Keratinocyte (primary cell): ENCODE measurements at regions not wholly inside any gene's neighbourhood (a gene's known extent, or its start where the extent isn't known, plus 50 kb on each side); places are given as distances from the start of the nearest gene placed in this dataset.
A peak's percentile ranks its signal among the peaks of the same experiment; 100 is the strongest.

ENCODE experiments used
- DNase-seq: peaks from one replicate; pipeline ENCODE4 v3.0.0-alpha.2; 2011; ENCODE audit warnings: low read depth, missing footprints, low spot score
- FAIRE-seq: peaks from 2 replicates; lab custom pipeline; 2011; peaks lifted over from hg19 to GRCh38; lab: Jason Lieb, UNC
- H2AFZ ChIP-seq: 2 replicates; pipeline ENCODE4 v1.6.0; 2012; ENCODE audit warnings: low read length, control low read depth, inconsistent platforms; ENCODE audit not compliant: control insufficient read depth
- H3K27ac ChIP-seq: 2 replicates; pipeline ENCODE4 v1.5.1; 2011; ENCODE audit warnings: low read length; ENCODE audit not compliant: control insufficient read depth, insufficient read depth
- H3K27me3 ChIP-seq: 3 replicates; pipeline ENCODE4 v1.6.0; 2011; ENCODE audit warnings: low read length; ENCODE audit not compliant: control insufficient read depth, insufficient read depth; ENCODE audit errors: extremely low read depth
- H3K36me3 ChIP-seq, 2 experiments: 2 replicates in 1 of 2; 3 replicates in 1 of 2; pipeline ENCODE4 v1.5.1; 2011; ENCODE audit warnings: low read length in 2 of 2, mild to moderate bottlenecking in 1 of 2; ENCODE audit not compliant: control insufficient read depth in 2 of 2, insufficient read depth in 2 of 2; ENCODE audit errors: extremely low read depth in 1 of 2
- H3K4me1 ChIP-seq: 3 replicates; pipeline ENCODE4 v1.5.1; 2011; ENCODE audit warnings: low read length; ENCODE audit not compliant: control insufficient read depth, insufficient read depth; ENCODE audit errors: extremely low read depth
- H3K4me2 ChIP-seq: 3 replicates; pipeline ENCODE4 v1.6.0; 2011; ENCODE audit warnings: low read depth, low read length; ENCODE audit not compliant: control insufficient read depth, insufficient read depth; ENCODE audit errors: extremely low read depth
- H3K4me3 ChIP-seq, 3 experiments: fragments of 200-600 bp in 1 of 3; sonication (generic) in 1 of 3; 2 replicates in 2 of 3; 3 replicates in 1 of 3; pipeline ENCODE4 v1.5.1; 2011 to 2016; ENCODE audit warnings: low read length in 3 of 3, mild to moderate bottlenecking in 3 of 3, control low read depth in 2 of 3, inconsistent platforms in 1 of 3, low read depth in 1 of 3, mixed read lengths in 1 of 3, mixed run types in 1 of 3, moderate library complexity in 1 of 3; ENCODE audit not compliant: control insufficient read depth in 2 of 3, insufficient read depth in 2 of 3; ENCODE audit errors: extremely low read depth in 1 of 3
- H3K79me2 ChIP-seq: 2 replicates; pipeline ENCODE4 v1.6.0; 2012; ENCODE audit warnings: low read length; ENCODE audit not compliant: control insufficient read depth, insufficient read depth
- H3K9ac ChIP-seq: 3 replicates; pipeline ENCODE4 v1.6.0; 2011; ENCODE audit warnings: low read length; ENCODE audit not compliant: control insufficient read depth, insufficient read depth; ENCODE audit errors: extremely low read depth
- H3K9me1 ChIP-seq: 3 replicates; pipeline ENCODE4 v1.6.0; 2011; ENCODE audit warnings: low read length; ENCODE audit not compliant: control insufficient read depth, insufficient read depth; ENCODE audit errors: extremely low read depth
- H3K9me3 ChIP-seq: 2 replicates; pipeline ENCODE4 v1.5.1; 2012; ENCODE audit warnings: low read depth, low read length; ENCODE audit not compliant: control insufficient read depth
- H4K20me1 ChIP-seq: 3 replicates; pipeline ENCODE4 v1.6.0; 2011; ENCODE audit warnings: low read length; ENCODE audit not compliant: control insufficient read depth, insufficient read depth; ENCODE audit errors: extremely low read depth
- CTCF ChIP-seq, 3 experiments: IDR thresholded peaks in 1 of 3; conservative IDR thresholded peaks in 1 of 3; optimal IDR thresholded peaks in 1 of 3; 2 replicates in 2 of 3; 3 replicates in 1 of 3; pipeline versions ENCODE3 to v1.5.1; 2011; ENCODE audit warnings: low read length in 3 of 3, mild to moderate bottlenecking in 3 of 3, moderate library complexity in 2 of 3, control low read depth in 1 of 3, inconsistent platforms in 1 of 3; ENCODE audit not compliant: insufficient read depth in 2 of 3; ENCODE audit errors: extremely low read depth in 1 of 3
- EZH2 ChIP-seq: IDR thresholded peaks from one replicate; pipeline ENCODE4 v1.6.1; 2012; ENCODE audit warnings: inconsistent platforms, mild to moderate bottlenecking, low read length, moderate library complexity
- dilution Hi-C: fragments of 300-500 bp; cut with MboI; formaldehyde crosslinking; loops from one replicate; pipeline ENCODE4 v1.7.0; 2020; ENCODE audit warnings: low sequenced_read_pairs; ENCODE audit not compliant: extremely low pct_ligation_motif_present

GRCh38 chr14:42523666-42524065 lies 917.0 kb downstream of the LRFN5 start:
- dilution Hi-C loops = no loop called here
- Histone ChIP-seq H3K27me3 (no peaks in the 10 kb centered on the region), H3K4me3 (no peak overlapping the region), H2AFZ (no peak overlapping the region), H3K79me2 (no peaks in the 10 kb centered on the region), H3K4me2 (peak overlapping the region; percentile 23), H3K4me1 (no peaks in the 10 kb centered on the region), H3K36me3 (no peaks in the 10 kb centered on the region), H3K9me3 (no peaks in the 10 kb centered on the region), H3K9me1 (no peaks in the 10 kb centered on the region), H4K20me1 (no peaks in the 10 kb centered on the region), H3K27ac (no peak overlapping the region), H3K9ac (no peak overlapping the region)
- TF ChIP-seq CTCF (optimal IDR thresholded peaks at IDR 0.05 in 1 of 3, IDR thresholded peaks at IDR 0.05 in 1 of 3, conservative IDR thresholded peaks at IDR 0.05 in 1 of 3; ENCODE audit: extremely low read depth in 1 of 3, insufficient read depth in 2 of 3, low read length in 3 of 3) (no peak), EZH2 (no peak)
- DNase-seq = no peak
- FAIRE-seq = no peak

- no peaks in the 10 kb centered on the region for H3K79me2 ChIP-seq
- DNase-seq (no peak), FAIRE-seq (no peak)
- no peaks in the 10 kb centered on the region for H3K9me3 ChIP-seq
- H3K9me1 ChIP-seq = no peaks in the 10 kb centered on the region
- H3K9ac ChIP-seq = no peak overlapping the region
- no peaks in the 10 kb centered on the region for H3K36me3 ChIP-seq
- no peaks in the 10 kb centered on the region for H3K27me3 ChIP-seq
- no peak overlapping the region for H3K4me2 ChIP-seq
- H3K27ac ChIP-seq = no peak overlapping the region
- H2AFZ ChIP-seq = no peak overlapping the region
- H3K4me1 ChIP-seq = no peaks in the 10 kb centered on the region
- dilution Hi-C loops = no loop called here
- no peak overlapping the region for H3K4me3 ChIP-seq
- H4K20me1 ChIP-seq = no peaks in the 10 kb centered on the region
- TF ChIP-seq EZH2 (no peak), CTCF (optimal IDR thresholded peaks at IDR 0.05 in 1 of 3, IDR thresholded peaks at IDR 0.05 in 1 of 3, conservative IDR thresholded peaks at IDR 0.05 in 1 of 3; ENCODE audit: extremely low read depth in 1 of 3, insufficient read depth in 2 of 3, low read length in 3 of 3) (no peak)
Measured at GRCh38 chr14:42517806-42518500, 911.3 kb downstream of the LRFN5 start.
